ENCODE measurements at regions not wholly inside any gene's neighbourhood (a gene's known extent, or its start where the extent isn't known, plus 50 kb on each side); places are given as distances from the start of the nearest gene placed in this dataset.

DNA sequence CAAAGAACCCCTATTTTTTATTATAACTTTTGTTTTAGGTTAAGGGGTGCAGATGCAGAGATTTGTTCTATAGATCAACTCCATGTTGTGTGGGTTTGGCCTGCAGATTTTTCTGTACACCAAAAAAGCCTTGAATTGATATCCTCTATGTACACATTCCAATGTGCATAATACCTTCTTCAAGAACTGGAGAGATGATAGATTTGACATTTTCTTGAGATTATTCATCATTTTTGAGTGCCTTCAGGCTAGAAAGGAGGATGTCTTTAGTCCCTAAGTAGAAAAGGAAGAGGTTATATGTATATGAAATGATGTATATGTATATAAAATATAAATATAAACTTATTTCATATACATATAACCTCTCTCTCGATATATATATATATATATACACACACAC, 1190.0 kb upstream of the ALCAM start:
- TF ChIP-seq RFX5 (IDR thresholded peaks at IDR 0.05; ENCODE audit: borderline replicate concordance, low read depth, low read length), result no peak
- TF ChIP-seq EZH2 (IDR thresholded peaks at IDR 0.05; ENCODE audit: low read depth, low read length, severe bottlenecking), result no peak
- no peak for TF ChIP-seq RAD21 (IDR thresholded peaks at IDR 0.05 in 1 of 2, conservative IDR thresholded peaks at IDR 0.05 in 1 of 2; ENCODE audit: low read depth in 2 of 2, low read length in 2 of 2)
